ENCODE measurements at regions not wholly inside any gene's neighbourhood (a gene's known extent, or its start where the extent isn't known, plus 50 kb on each side); places are given as distances from the start of the nearest gene placed in this dataset.

DNA sequence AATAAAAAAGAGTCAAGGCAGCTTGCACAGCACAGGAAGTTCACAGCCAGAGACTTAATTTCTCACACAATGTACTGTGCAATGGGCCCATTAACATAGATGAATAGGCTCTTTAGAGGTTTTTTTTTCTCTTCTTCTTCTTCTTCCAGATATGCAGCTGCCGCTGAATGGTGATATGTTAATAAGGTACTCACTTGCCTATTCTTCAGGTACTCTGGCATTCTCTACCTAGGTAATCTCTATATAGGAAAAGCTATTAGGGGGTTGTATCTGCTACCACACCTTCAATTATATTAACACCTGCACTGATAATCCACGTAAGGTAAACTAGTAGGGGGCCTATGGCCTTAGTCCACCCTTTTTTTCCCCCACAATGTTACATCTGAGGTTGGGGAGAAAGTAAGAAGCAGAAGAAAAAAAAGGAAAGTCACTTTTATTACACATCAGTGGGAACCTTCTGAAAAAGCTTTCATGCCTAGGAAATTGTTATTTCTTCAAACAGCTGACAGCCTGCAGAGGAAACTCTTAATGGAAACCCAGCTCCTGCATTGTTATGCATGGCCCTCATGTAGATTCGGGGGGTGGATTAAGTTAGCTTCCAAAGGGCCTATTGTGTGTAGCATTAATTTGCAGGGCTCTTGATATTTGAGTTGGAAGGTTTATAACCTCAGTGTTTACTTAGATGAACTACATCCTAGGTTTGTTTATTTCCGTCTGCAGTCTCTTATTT is 525.5 kb downstream of the ZIC1 start:
- Histone ChIP-seq H3K36me3 (ENCODE audit: control insufficient read depth in 5 of 5, insufficient read depth in 5 of 5, low read length in 5 of 5) (no peaks in the 10 kb centered on the region), H3K27me3 (ENCODE audit: control insufficient read depth in 5 of 5, insufficient read depth in 4 of 5, low read length in 5 of 5) (no peaks in the 10 kb centered on the region), H3K9ac (ENCODE audit: low read length in 5 of 5) (no peak overlapping the region), H3K27ac (ENCODE audit: low read depth, low read length) (no peak overlapping the region), H3K9me3 (ENCODE audit: control insufficient read depth in 5 of 5, low read length in 5 of 5) (no peaks in the 10 kb centered on the region), H3K4me1 (ENCODE audit: control insufficient read depth in 5 of 5, insufficient read depth in 5 of 5, low read length in 5 of 5) (no peaks in the 10 kb centered on the region), H3K4me3 (ENCODE audit: low read depth in 1 of 5, low read length in 5 of 5) (no peak overlapping the region)

DNA sequence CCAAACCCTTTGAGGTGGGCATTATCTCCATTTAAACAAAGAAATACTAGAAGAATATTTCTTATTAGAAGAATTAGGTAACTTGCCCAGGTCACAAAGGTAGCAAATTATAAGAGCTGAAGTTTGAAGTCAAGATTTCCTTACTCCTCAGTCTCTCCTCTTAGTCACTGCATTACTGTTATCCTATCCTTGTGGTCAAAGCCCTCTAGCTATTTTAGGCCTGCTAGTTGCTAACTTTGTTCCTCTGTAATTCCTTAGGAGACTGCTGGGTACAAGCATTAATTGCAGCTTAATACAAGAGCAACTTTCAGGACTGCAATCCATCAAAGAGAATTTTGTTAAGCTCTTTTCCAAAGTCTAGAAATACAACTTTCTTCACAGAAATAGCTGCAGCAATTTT is 528.2 kb downstream of the ZIC1 start:
- H3K36me3 ChIP-seq (ENCODE audit: control insufficient read depth in 5 of 5, insufficient read depth in 5 of 5, low read length in 5 of 5), result no peaks in the 10 kb centered on the region
- no peak overlapping the region for H3K4me3 ChIP-seq (ENCODE audit: low read depth in 1 of 5, low read length in 5 of 5)
- H3K27me3 ChIP-seq (ENCODE audit: control insufficient read depth in 5 of 5, insufficient read depth in 4 of 5, low read length in 5 of 5), result no peaks in the 10 kb centered on the region
- no peaks in the 10 kb centered on the region for H3K4me1 ChIP-seq (ENCODE audit: control insufficient read depth in 5 of 5, insufficient read depth in 5 of 5, low read length in 5 of 5)
- no peak overlapping the region for H3K9ac ChIP-seq (ENCODE audit: low read length in 5 of 5)
- no peaks in the 10 kb centered on the region for H3K9me3 ChIP-seq (ENCODE audit: control insufficient read depth in 5 of 5, low read length in 5 of 5)
- no peak overlapping the region for H3K27ac ChIP-seq (ENCODE audit: low read depth, low read length)

DNA sequence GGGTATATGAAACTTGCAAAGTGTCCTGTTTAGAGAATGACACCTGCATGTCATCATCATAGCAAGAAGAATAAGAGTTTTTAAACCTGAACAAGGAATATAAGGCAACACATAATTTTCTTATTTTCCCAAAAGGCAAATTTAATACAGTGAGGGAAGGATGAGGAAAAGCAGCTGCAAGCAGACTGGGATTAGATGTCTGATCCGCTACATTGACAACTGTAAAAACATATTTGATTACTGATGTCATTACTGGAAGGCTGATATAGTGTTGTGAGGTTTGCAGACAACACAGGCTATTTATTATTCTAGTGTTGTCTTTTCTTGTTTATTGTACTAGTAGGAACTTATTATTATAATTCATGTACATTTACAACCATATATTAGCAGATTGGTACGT is 528.7 kb downstream of the ZIC1 start:
- Histone ChIP-seq H3K36me3 (ENCODE audit: control insufficient read depth in 5 of 5, insufficient read depth in 5 of 5, low read length in 5 of 5) (no peaks in the 10 kb centered on the region), H3K27ac (ENCODE audit: low read depth, low read length) (no peak overlapping the region), H3K9ac (ENCODE audit: low read length in 5 of 5) (no peak overlapping the region), H3K27me3 (ENCODE audit: control insufficient read depth in 5 of 5, insufficient read depth in 4 of 5, low read length in 5 of 5) (no peaks in the 10 kb centered on the region), H3K4me3 (ENCODE audit: low read depth in 1 of 5, low read length in 5 of 5) (no peak overlapping the region), H3K9me3 (ENCODE audit: control insufficient read depth in 5 of 5, low read length in 5 of 5) (no peaks in the 10 kb centered on the region), H3K4me1 (ENCODE audit: control insufficient read depth in 5 of 5, insufficient read depth in 5 of 5, low read length in 5 of 5) (no peaks in the 10 kb centered on the region)

DNA sequence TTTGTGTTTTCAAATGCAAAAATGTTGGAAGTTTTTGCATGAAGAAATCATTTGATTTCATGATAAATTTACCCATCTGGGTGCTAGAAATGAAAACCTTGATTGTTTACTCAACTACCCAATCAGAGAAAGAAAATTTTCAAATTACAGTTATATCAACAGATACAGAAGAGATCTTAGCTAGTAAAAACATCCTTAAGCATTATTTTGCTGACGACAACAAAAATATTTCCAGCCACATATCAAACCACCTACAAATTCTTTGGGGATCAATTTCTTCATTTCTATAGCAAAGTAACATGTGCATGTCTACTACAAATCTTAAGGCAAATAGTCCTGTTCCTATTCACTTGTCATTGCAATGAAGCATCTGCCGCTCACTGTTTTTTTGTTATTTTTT is 530.3 kb downstream of the ZIC1 start:
- no peaks in the 10 kb centered on the region for H3K27me3 ChIP-seq (ENCODE audit: control insufficient read depth in 5 of 5, insufficient read depth in 4 of 5, low read length in 5 of 5)
- no peaks in the 10 kb centered on the region for H3K4me1 ChIP-seq (ENCODE audit: control insufficient read depth in 5 of 5, insufficient read depth in 5 of 5, low read length in 5 of 5)
- no peaks in the 10 kb centered on the region for H3K9me3 ChIP-seq (ENCODE audit: control insufficient read depth in 5 of 5, low read length in 5 of 5)
- no peak overlapping the region for H3K9ac ChIP-seq (ENCODE audit: low read length in 5 of 5)
- no peaks in the 10 kb centered on the region for H3K36me3 ChIP-seq (ENCODE audit: control insufficient read depth in 5 of 5, insufficient read depth in 5 of 5, low read length in 5 of 5)
- no peak overlapping the region for H3K27ac ChIP-seq (ENCODE audit: low read depth, low read length)
- no peak overlapping the region for H3K4me3 ChIP-seq (ENCODE audit: low read depth in 1 of 5, low read length in 5 of 5)

DNA sequence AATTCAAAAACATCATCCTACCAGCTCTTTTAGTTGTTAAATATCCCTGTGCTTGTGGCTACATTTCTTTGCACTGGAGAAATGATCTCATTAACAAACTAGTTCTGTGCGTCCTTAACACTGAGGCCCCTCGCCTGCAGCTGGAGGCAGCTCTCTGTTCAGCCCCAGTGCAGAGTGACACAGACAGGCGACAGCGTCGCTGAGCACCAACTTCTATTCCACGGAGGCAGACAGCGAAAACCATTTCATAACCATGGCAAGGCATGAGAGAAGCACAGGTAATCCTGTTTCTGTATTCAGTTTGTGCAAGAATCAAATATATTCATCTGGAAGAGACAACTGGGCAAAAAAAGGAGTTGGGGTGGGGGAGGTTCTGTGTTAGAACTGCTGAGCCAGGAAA is 530.7 kb downstream of the ZIC1 start:
- no peak overlapping the region for H3K4me3 ChIP-seq (ENCODE audit: low read depth in 1 of 5, low read length in 5 of 5)
- H3K27me3 ChIP-seq (ENCODE audit: control insufficient read depth in 5 of 5, insufficient read depth in 4 of 5, low read length in 5 of 5), result no peaks in the 10 kb centered on the region
- no peak overlapping the region for H3K9ac ChIP-seq (ENCODE audit: low read length in 5 of 5)
- no peaks in the 10 kb centered on the region for H3K4me1 ChIP-seq (ENCODE audit: control insufficient read depth in 5 of 5, insufficient read depth in 5 of 5, low read length in 5 of 5)
- H3K27ac ChIP-seq (ENCODE audit: low read depth, low read length), result no peak overlapping the region
- no peaks in the 10 kb centered on the region for H3K36me3 ChIP-seq (ENCODE audit: control insufficient read depth in 5 of 5, insufficient read depth in 5 of 5, low read length in 5 of 5)
- no peaks in the 10 kb centered on the region for H3K9me3 ChIP-seq (ENCODE audit: control insufficient read depth in 5 of 5, low read length in 5 of 5)

DNA sequence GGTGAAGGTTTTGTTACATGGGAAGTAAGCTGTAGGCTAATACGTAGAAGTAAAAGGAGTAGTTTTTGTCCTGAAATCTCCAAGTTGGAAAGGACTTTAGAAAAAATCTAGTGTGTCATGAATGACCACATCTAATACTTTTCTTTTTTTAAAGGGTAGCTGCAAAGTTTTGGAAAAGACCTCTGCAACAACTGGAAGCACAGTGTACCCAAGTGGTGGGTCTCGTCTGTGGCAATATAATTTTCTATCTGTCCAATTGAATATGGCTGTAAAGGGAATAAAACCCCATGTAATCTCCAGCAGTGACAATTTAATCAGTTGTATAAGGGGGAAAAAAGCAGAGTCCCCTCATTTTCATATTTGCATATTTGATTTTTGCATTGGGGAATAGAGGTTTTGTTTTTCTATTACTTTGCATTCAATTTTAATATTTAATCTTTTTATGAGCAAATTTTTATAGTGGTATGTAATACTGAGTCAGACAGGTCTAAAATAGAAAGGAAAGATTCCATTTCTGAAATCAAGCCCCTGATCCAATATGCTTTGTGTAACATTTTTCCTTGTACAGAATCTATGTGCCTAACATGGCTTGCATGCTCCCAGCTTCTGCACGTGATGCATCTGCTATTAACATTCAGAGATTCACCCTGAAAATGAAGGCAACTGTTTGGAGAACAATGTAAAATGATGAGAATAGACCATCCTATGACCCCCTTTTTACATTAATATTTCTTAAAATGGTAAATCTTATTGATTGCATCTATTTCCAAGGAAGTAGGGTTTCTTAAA is 531.4 kb downstream of the ZIC1 start:
- Histone ChIP-seq H3K27ac (ENCODE audit: low read depth, low read length) (no peak overlapping the region), H3K36me3 (ENCODE audit: control insufficient read depth in 5 of 5, insufficient read depth in 5 of 5, low read length in 5 of 5) (no peaks in the 10 kb centered on the region), H3K4me3 (ENCODE audit: low read depth in 1 of 5, low read length in 5 of 5) (no peak overlapping the region), H3K9ac (ENCODE audit: low read length in 5 of 5) (no peak overlapping the region), H3K4me1 (ENCODE audit: control insufficient read depth in 5 of 5, insufficient read depth in 5 of 5, low read length in 5 of 5) (no peaks in the 10 kb centered on the region), H3K27me3 (ENCODE audit: control insufficient read depth in 5 of 5, insufficient read depth in 4 of 5, low read length in 5 of 5) (no peaks in the 10 kb centered on the region), H3K9me3 (ENCODE audit: control insufficient read depth in 5 of 5, low read length in 5 of 5) (no peaks in the 10 kb centered on the region)

DNA sequence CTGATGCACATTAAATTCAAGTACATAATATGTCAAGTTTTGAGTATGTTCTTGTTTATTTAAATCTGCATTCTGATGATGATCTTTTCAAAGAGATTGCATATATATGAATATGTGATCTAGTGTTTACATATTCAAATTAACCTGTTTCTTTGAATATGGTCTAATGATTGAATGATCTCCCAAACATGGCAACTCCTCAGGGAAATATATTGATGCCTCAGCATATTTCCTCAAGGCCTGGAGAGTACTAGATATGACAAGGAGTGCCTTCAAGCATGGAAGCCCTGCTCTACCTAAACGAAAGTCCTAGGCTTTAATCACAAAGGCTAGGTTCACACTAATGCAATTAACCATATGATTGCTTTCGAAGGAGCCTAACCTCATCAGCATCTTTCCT is 532.8 kb downstream of the ZIC1 start:
- H3K27ac ChIP-seq (ENCODE audit: low read depth, low read length), result no peak overlapping the region
- H3K9ac ChIP-seq (ENCODE audit: low read length in 5 of 5), result no peak overlapping the region
- H3K4me1 ChIP-seq (ENCODE audit: control insufficient read depth in 5 of 5, insufficient read depth in 5 of 5, low read length in 5 of 5), result peaks cover 0 to 6% (median 4%) of the 10 kb centered on the region in 5 donors
- H3K4me3 ChIP-seq (ENCODE audit: low read depth in 1 of 5, low read length in 5 of 5), result no peak overlapping the region
- H3K27me3 ChIP-seq (ENCODE audit: control insufficient read depth in 5 of 5, insufficient read depth in 4 of 5, low read length in 5 of 5), result no peaks in the 10 kb centered on the region
- no peaks in the 10 kb centered on the region for H3K9me3 ChIP-seq (ENCODE audit: control insufficient read depth in 5 of 5, low read length in 5 of 5)
- no peaks in the 10 kb centered on the region for H3K36me3 ChIP-seq (ENCODE audit: control insufficient read depth in 5 of 5, insufficient read depth in 5 of 5, low read length in 5 of 5)

DNA sequence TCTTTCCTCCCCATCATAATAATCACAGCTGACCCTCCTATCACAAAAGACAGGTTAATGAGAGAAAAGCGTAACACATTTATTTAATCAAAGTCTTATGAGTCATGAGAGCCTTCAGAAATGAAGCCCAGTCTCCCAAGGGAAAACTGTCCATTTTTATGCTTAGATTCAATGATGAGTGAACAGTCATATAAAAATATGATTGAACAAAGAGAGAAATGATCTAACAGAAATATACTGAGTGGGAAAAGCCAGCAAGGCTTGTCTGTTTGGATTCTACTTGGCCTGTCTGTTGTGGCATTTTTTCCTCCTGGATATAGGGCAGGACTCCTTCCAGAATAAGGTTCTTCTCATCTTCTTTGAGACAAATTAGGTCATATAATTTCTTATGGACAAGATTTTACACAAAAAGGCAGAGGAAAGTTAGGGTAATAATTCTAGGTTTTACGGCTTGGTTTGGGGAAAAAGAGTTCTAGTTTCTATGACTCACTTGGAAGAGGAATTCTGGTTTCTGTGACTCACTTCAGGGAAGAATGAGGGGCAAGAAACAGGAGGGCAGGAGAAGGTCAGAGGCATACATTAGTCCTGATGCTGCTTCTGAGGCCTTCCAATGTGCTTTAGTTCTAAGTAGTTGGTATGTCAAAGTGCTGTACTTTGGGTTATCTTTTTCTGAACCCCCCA is 534.2 kb downstream of the ZIC1 start:
- Histone ChIP-seq H3K36me3 (ENCODE audit: control insufficient read depth in 5 of 5, insufficient read depth in 5 of 5, low read length in 5 of 5) (no peaks in the 10 kb centered on the region), H3K27me3 (ENCODE audit: control insufficient read depth in 5 of 5, insufficient read depth in 4 of 5, low read length in 5 of 5) (no peaks in the 10 kb centered on the region), H3K9me3 (ENCODE audit: control insufficient read depth in 5 of 5, low read length in 5 of 5) (no peaks in the 10 kb centered on the region), H3K27ac (ENCODE audit: low read depth, low read length) (peak overlapping the region; percentile 49), H3K4me1 (ENCODE audit: control insufficient read depth in 5 of 5, insufficient read depth in 5 of 5, low read length in 5 of 5) (peaks cover 0 to 6% (median 4%) of the 10 kb centered on the region in 5 donors), H3K9ac (ENCODE audit: low read length in 5 of 5) (no peak overlapping the region), H3K4me3 (ENCODE audit: low read depth in 1 of 5, low read length in 5 of 5) (no peak overlapping the region)

DNA sequence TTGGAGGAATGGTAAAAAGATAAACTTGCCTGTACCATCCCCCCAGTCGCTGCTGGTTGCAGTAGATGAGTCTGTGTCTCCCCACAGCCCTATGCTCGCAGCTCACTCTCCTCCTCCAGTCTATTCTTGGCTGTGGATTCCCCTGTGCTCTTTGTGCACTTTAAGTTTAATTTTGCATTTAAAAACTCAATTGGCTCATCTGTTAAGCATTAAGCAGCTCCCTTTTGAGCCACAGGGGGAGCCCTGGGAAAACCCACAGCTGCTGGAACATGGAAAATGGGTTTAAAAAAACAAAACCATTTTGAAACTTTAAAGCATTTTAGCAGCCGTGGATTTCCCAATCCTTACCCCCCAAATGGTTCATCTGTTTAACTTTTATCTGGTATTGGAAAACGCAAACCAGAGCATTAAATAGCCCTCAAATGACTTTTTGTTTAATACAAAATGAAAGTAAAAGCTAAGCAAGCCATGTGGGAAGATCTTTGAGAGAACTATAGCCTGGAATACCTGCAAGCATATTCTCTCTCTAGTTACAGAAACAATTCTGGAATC is 536.9 kb downstream of the ZIC1 start:
- Histone ChIP-seq H3K36me3 (ENCODE audit: control insufficient read depth in 5 of 5, insufficient read depth in 5 of 5, low read length in 5 of 5) (no peaks in the 10 kb centered on the region), H3K4me3 (ENCODE audit: low read depth in 1 of 5, low read length in 5 of 5) (peak overlapping the region; percentile 37 to 57 (median 54)), H3K4me1 (ENCODE audit: control insufficient read depth in 5 of 5, insufficient read depth in 5 of 5, low read length in 5 of 5) (peaks cover 0 to 6% (median 4%) of the 10 kb centered on the region in 5 donors), H3K27me3 (ENCODE audit: control insufficient read depth in 5 of 5, insufficient read depth in 4 of 5, low read length in 5 of 5) (no peaks in the 10 kb centered on the region), H3K27ac (ENCODE audit: low read depth, low read length) (peak overlapping the region; percentile 25), H3K9me3 (ENCODE audit: control insufficient read depth in 5 of 5, low read length in 5 of 5) (no peaks in the 10 kb centered on the region), H3K9ac (ENCODE audit: low read length in 5 of 5) (peak overlapping the region in 2 of 5 donors; percentile 44 to 58)

DNA sequence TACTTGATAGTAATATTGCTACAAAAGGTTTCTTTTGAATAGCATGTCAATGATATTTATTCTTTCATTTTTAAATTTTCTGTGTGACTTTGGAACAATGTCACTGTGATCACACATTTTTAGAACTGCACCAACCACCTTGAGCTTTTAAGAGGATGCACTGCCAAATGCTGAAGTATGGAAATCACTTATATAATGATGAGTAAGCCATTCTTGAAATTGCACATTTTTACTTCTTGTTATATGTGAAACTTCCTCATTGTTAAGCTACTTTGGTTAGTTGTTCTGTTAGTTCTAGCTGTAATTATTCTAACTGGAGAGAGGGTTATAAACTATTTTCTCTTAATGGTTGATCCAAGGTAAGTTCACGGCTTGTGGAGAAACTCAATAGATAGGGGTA is 547.5 kb downstream of the ZIC1 start:
- Histone ChIP-seq H3K36me3 (ENCODE audit: control insufficient read depth in 5 of 5, insufficient read depth in 5 of 5, low read length in 5 of 5) (no peaks in the 10 kb centered on the region), H3K4me3 (ENCODE audit: low read depth in 1 of 5, low read length in 5 of 5) (no peak overlapping the region), H3K4me1 (ENCODE audit: control insufficient read depth in 5 of 5, insufficient read depth in 5 of 5, low read length in 5 of 5) (no peaks in the 10 kb centered on the region), H3K9ac (ENCODE audit: low read length in 5 of 5) (no peak overlapping the region), H3K9me3 (ENCODE audit: control insufficient read depth in 5 of 5, low read length in 5 of 5) (no peaks in the 10 kb centered on the region), H3K27me3 (ENCODE audit: control insufficient read depth in 5 of 5, insufficient read depth in 4 of 5, low read length in 5 of 5) (no peaks in the 10 kb centered on the region), H3K27ac (ENCODE audit: low read depth, low read length) (no peak overlapping the region)
